ENCODE measurements at regions not wholly inside any gene's neighbourhood (a gene's known extent, or its start where the extent isn't known, plus 50 kb on each side); places are given as distances from the start of the nearest gene placed in this dataset.
A peak's percentile ranks its signal among the peaks of the same experiment; 100 is the strongest.

GRCh38 chr1:199657449-199657848, 370.1 kb upstream of the NR5A2 start:
- H3K4me3 Mint-ChIP-seq = no peak overlapping the region
- H3K36me3 Mint-ChIP-seq = no peaks in the 10 kb centered on the region
- ATAC-seq = no peak
- H3K27ac Mint-ChIP-seq = no peak overlapping the region
- H3K27me3 Mint-ChIP-seq = peaks cover 6% of the 10 kb centered on the region
- H3K9me3 Mint-ChIP-seq = peaks cover 9% of the 10 kb centered on the region
- no peaks in the 10 kb centered on the region for H3K4me1 Mint-ChIP-seq

- Mint-ChIP-seq H3K4me1 (no peaks in the 10 kb centered on the region), H3K9me3 (peaks cover 4% of the 10 kb centered on the region), H3K36me3 (no peaks in the 10 kb centered on the region), H3K27me3 (peaks cover 21% of the 10 kb centered on the region), H3K4me3 (no peak overlapping the region), H3K27ac (no peak overlapping the region)
- no peak for ATAC-seq
These were observed 367.4 kb upstream of the NR5A2 start for GRCh38 chr1:199660071-199660470.

- no peaks in the 10 kb centered on the region for H3K9me3 Mint-ChIP-seq
- H3K36me3 Mint-ChIP-seq = no peaks in the 10 kb centered on the region
- no peak overlapping the region for H3K4me3 Mint-ChIP-seq
- no peak for ATAC-seq
- H3K27ac Mint-ChIP-seq = no peak overlapping the region
- peaks cover 40% of the 10 kb centered on the region for H3K27me3 Mint-ChIP-seq
- H3K4me1 Mint-ChIP-seq = no peaks in the 10 kb centered on the region
These were observed 362.1 kb upstream of the NR5A2 start for GRCh38 chr1:199665371-199665770.

GRCh38 chr1:199667089-199667488, 360.4 kb upstream of the NR5A2 start:
- Mint-ChIP-seq H3K4me1 (no peaks in the 10 kb centered on the region), H3K4me3 (no peak overlapping the region), H3K9me3 (peaks cover 3% of the 10 kb centered on the region), H3K27me3 (peaks cover 40% of the 10 kb centered on the region), H3K36me3 (no peaks in the 10 kb centered on the region), H3K27ac (no peak overlapping the region)
- ATAC-seq = no peak

- H3K9me3 Mint-ChIP-seq = peaks cover 6% of the 10 kb centered on the region
- H3K27me3 Mint-ChIP-seq = peaks cover 37% of the 10 kb centered on the region
- no peaks in the 10 kb centered on the region for H3K4me1 Mint-ChIP-seq
- H3K36me3 Mint-ChIP-seq = no peaks in the 10 kb centered on the region
- no peak for ATAC-seq
- no peak overlapping the region for H3K27ac Mint-ChIP-seq
- H3K4me3 Mint-ChIP-seq = no peak overlapping the region
These were observed 357.6 kb upstream of the NR5A2 start for GRCh38 chr1:199669916-199670315.

GRCh38 chr1:199671684-199672083, 355.8 kb upstream of the NR5A2 start:
- Mint-ChIP-seq H3K9me3 (peaks cover 6% of the 10 kb centered on the region), H3K4me1 (no peaks in the 10 kb centered on the region), H3K4me3 (no peak overlapping the region), H3K36me3 (no peaks in the 10 kb centered on the region), H3K27me3 (peaks cover 43% of the 10 kb centered on the region), H3K27ac (no peak overlapping the region)
- no peak for ATAC-seq

- Mint-ChIP-seq H3K4me3 (no peak overlapping the region), H3K36me3 (no peaks in the 10 kb centered on the region), H3K27ac (no peak overlapping the region), H3K27me3 (peaks cover 24% of the 10 kb centered on the region), H3K4me1 (no peaks in the 10 kb centered on the region), H3K9me3 (peaks cover 6% of the 10 kb centered on the region)
- ATAC-seq = no peak
These were observed 351.6 kb upstream of the NR5A2 start for GRCh38 chr1:199675937-199676336.

- ATAC-seq = no peak
- Mint-ChIP-seq H3K9me3 (no peaks in the 10 kb centered on the region), H3K4me1 (no peaks in the 10 kb centered on the region), H3K36me3 (no peaks in the 10 kb centered on the region), H3K27ac (no peak overlapping the region), H3K27me3 (peaks cover 10% of the 10 kb centered on the region), H3K4me3 (no peak overlapping the region)
These were observed 348.7 kb upstream of the NR5A2 start for GRCh38 chr1:199678771-199679170.

GRCh38 chr1:199682081-199682480, 345.4 kb upstream of the NR5A2 start:
- Mint-ChIP-seq H3K27me3 (peaks cover 8% of the 10 kb centered on the region), H3K4me3 (no peak overlapping the region), H3K4me1 (no peaks in the 10 kb centered on the region), H3K9me3 (no peaks in the 10 kb centered on the region), H3K27ac (no peak overlapping the region), H3K36me3 (no peaks in the 10 kb centered on the region)
- no peak for ATAC-seq

GRCh38 chr1:199684686-199685273, 342.7 kb upstream of the NR5A2 start:
- no peaks in the 10 kb centered on the region for H3K9me3 Mint-ChIP-seq
- H3K4me1 Mint-ChIP-seq = no peaks in the 10 kb centered on the region
- H3K36me3 Mint-ChIP-seq = no peaks in the 10 kb centered on the region
- ATAC-seq = peak; percentile 72
- peaks cover 25% of the 10 kb centered on the region for H3K27me3 Mint-ChIP-seq
- H3K27ac Mint-ChIP-seq = no peak overlapping the region
- no peak overlapping the region for H3K4me3 Mint-ChIP-seq

- no peak for ATAC-seq
These were observed 342.1 kb upstream of the NR5A2 start for GRCh38 chr1:199685369-199685768.

GRCh38 chr1:199687321-199687720, 340.2 kb upstream of the NR5A2 start:
- H3K36me3 Mint-ChIP-seq = no peaks in the 10 kb centered on the region
- no peak for ATAC-seq

More at GRCh38 chr1:199685369-199685768, 342.1 kb upstream of the NR5A2 start:
- H3K36me3 Mint-ChIP-seq = no peaks in the 10 kb centered on the region
- H3K27me3 Mint-ChIP-seq = peaks cover 25% of the 10 kb centered on the region
- no peak overlapping the region for H3K27ac Mint-ChIP-seq
- H3K4me1 Mint-ChIP-seq = no peaks in the 10 kb centered on the region
- no peaks in the 10 kb centered on the region for H3K9me3 Mint-ChIP-seq
- H3K4me3 Mint-ChIP-seq = no peak overlapping the region

GRCh38 chr1:199688133-199688676, 339.3 kb upstream of the NR5A2 start:
- Mint-ChIP-seq H3K36me3 (no peaks in the 10 kb centered on the region), H3K27me3 (peaks cover 45% of the 10 kb centered on the region), H3K27ac (no peak overlapping the region), H3K9me3 (no peaks in the 10 kb centered on the region), H3K4me1 (no peaks in the 10 kb centered on the region), H3K4me3 (no peak overlapping the region)
- ATAC-seq = no peak

More at GRCh38 chr1:199687321-199687720, 340.2 kb upstream of the NR5A2 start:
- no peak overlapping the region for H3K4me3 Mint-ChIP-seq
- H3K4me1 Mint-ChIP-seq = no peaks in the 10 kb centered on the region
- no peak overlapping the region for H3K27ac Mint-ChIP-seq
- H3K27me3 Mint-ChIP-seq = peaks cover 36% of the 10 kb centered on the region
- H3K9me3 Mint-ChIP-seq = no peaks in the 10 kb centered on the region

GRCh38 chr1:199688774-199689173, 338.7 kb upstream of the NR5A2 start:
- no peak overlapping the region for H3K27ac Mint-ChIP-seq
- no peaks in the 10 kb centered on the region for H3K4me1 Mint-ChIP-seq
- no peaks in the 10 kb centered on the region for H3K36me3 Mint-ChIP-seq
- no peaks in the 10 kb centered on the region for H3K9me3 Mint-ChIP-seq
- H3K27me3 Mint-ChIP-seq = peaks cover 50% of the 10 kb centered on the region
- ATAC-seq = no peak
- H3K4me3 Mint-ChIP-seq = no peak overlapping the region

- Mint-ChIP-seq H3K27me3 (peaks cover 52% of the 10 kb centered on the region), H3K27ac (no peak overlapping the region), H3K9me3 (no peaks in the 10 kb centered on the region), H3K4me1 (no peaks in the 10 kb centered on the region), H3K4me3 (no peak overlapping the region), H3K36me3 (no peaks in the 10 kb centered on the region)
- no peak for ATAC-seq
These were observed 337.0 kb upstream of the NR5A2 start for GRCh38 chr1:199690496-199690895.

GRCh38 chr1:199691540-199691939, 336.0 kb upstream of the NR5A2 start:
- H3K27me3 Mint-ChIP-seq = peaks cover 51% of the 10 kb centered on the region
- no peaks in the 10 kb centered on the region for H3K4me1 Mint-ChIP-seq
- H3K27ac Mint-ChIP-seq = no peak overlapping the region
- H3K4me3 Mint-ChIP-seq = no peak overlapping the region
- H3K9me3 Mint-ChIP-seq = no peaks in the 10 kb centered on the region
- H3K36me3 Mint-ChIP-seq = no peaks in the 10 kb centered on the region
- no peak for ATAC-seq

All from stimulated activated memory B cell treated with anti-CD40 and anti-IgM and Interleukin-4, amounts not matched to agents 10 μg/mL and 1 μg/mL and 100 μg/mL, for 72 hours (primary cell).